ENCODE measurements at regions not wholly inside any gene's neighbourhood (a gene's known extent, or its start where the extent isn't known, plus 50 kb on each side); places are given as distances from the start of the nearest gene placed in this dataset.

- no peak for DNase-seq (ENCODE audit: low read depth in 1 of 2, low spot score in 1 of 2)
- in situ Hi-C loops (cut with HindIII; ENCODE audit: low pct_unique_long_range_greater_than_20kb, low sequenced_read_pairs): no loop called here
- no peak for TF ChIP-seq JUND (IDR thresholded peaks at IDR 0.05; ENCODE audit: low read depth)
Measured at GRCh38 chr22:47445212-47445611, 682.8 kb downstream of the TBC1D22A start.

- in situ Hi-C loops (cut with HindIII; ENCODE audit: low pct_unique_long_range_greater_than_20kb, low sequenced_read_pairs): no loop called here
- no peak for TF ChIP-seq JUND (IDR thresholded peaks at IDR 0.05; ENCODE audit: low read depth)
- no peak for DNase-seq (ENCODE audit: low read depth in 1 of 2, low spot score in 1 of 2)
Measured at GRCh38 chr22:47444746-47445065, 682.3 kb downstream of the TBC1D22A start.

- no peak for TF ChIP-seq JUND (IDR thresholded peaks at IDR 0.05; ENCODE audit: low read depth)
Measured at GRCh38 chr22:47443836-47444745, 681.6 kb downstream of the TBC1D22A start.

GRCh38 chr22:47442821-47443220, 680.4 kb downstream of the TBC1D22A start:
- no peak for DNase-seq (ENCODE audit: low read depth in 1 of 2, low spot score in 1 of 2)
- in situ Hi-C loops (cut with HindIII; ENCODE audit: low pct_unique_long_range_greater_than_20kb, low sequenced_read_pairs): no loop called here
- TF ChIP-seq JUND (IDR thresholded peaks at IDR 0.05; ENCODE audit: low read depth): no peak

More at GRCh38 chr22:47443836-47444745, 681.6 kb downstream of the TBC1D22A start:
- DNase-seq (ENCODE audit: low read depth in 1 of 2, low spot score in 1 of 2): no peak
- in situ Hi-C loops (cut with HindIII; ENCODE audit: low pct_unique_long_range_greater_than_20kb, low sequenced_read_pairs): no loop called here

GRCh38 chr22:47439643-47440265, 677.3 kb downstream of the TBC1D22A start:
- no peak for DNase-seq (ENCODE audit: low read depth in 1 of 2, low spot score in 1 of 2)
- TF ChIP-seq JUND (IDR thresholded peaks at IDR 0.05; ENCODE audit: low read depth): no peak
- in situ Hi-C loops (cut with HindIII; ENCODE audit: low pct_unique_long_range_greater_than_20kb, low sequenced_read_pairs): no loop called here

- no peak for TF ChIP-seq JUND (IDR thresholded peaks at IDR 0.05; ENCODE audit: low read depth)
- in situ Hi-C loops (cut with HindIII; ENCODE audit: low pct_unique_long_range_greater_than_20kb, low sequenced_read_pairs): no loop called here
- no peak for DNase-seq (ENCODE audit: low read depth in 1 of 2, low spot score in 1 of 2)
Measured at GRCh38 chr22:47437636-47438035, 675.2 kb downstream of the TBC1D22A start.

GRCh38 chr22:47437110-47437509, 674.7 kb downstream of the TBC1D22A start:
- in situ Hi-C loops (cut with HindIII; ENCODE audit: low pct_unique_long_range_greater_than_20kb, low sequenced_read_pairs): no loop called here
- DNase-seq (ENCODE audit: low read depth in 1 of 2, low spot score in 1 of 2): no peak
- no peak for TF ChIP-seq JUND (IDR thresholded peaks at IDR 0.05; ENCODE audit: low read depth)

- DNase-seq (ENCODE audit: low read depth in 1 of 2, low spot score in 1 of 2): no peak
- TF ChIP-seq JUND (IDR thresholded peaks at IDR 0.05; ENCODE audit: low read depth): no peak
- in situ Hi-C loops (cut with HindIII; ENCODE audit: low pct_unique_long_range_greater_than_20kb, low sequenced_read_pairs): no loop called here
Measured at GRCh38 chr22:47435826-47436225, 673.4 kb downstream of the TBC1D22A start.

- no peak for DNase-seq (ENCODE audit: low read depth in 1 of 2, low spot score in 1 of 2)
- no peak for TF ChIP-seq JUND (IDR thresholded peaks at IDR 0.05; ENCODE audit: low read depth)
- in situ Hi-C loops (cut with HindIII; ENCODE audit: low pct_unique_long_range_greater_than_20kb, low sequenced_read_pairs): no loop called here
Measured at GRCh38 chr22:47435204-47435487, 672.7 kb downstream of the TBC1D22A start.

GRCh38 chr22:47434336-47435203, 672.1 kb downstream of the TBC1D22A start:
- no peak for TF ChIP-seq JUND (IDR thresholded peaks at IDR 0.05; ENCODE audit: low read depth)
- peak in 1 of 2 experiments; percentile 17 for DNase-seq (ENCODE audit: low read depth in 1 of 2, low spot score in 1 of 2)
- in situ Hi-C loops (cut with HindIII; ENCODE audit: low pct_unique_long_range_greater_than_20kb, low sequenced_read_pairs): no loop called here

GRCh38 chr22:47433627-47434026, 671.2 kb downstream of the TBC1D22A start:
- no peak for TF ChIP-seq JUND (IDR thresholded peaks at IDR 0.05; ENCODE audit: low read depth)
- DNase-seq (ENCODE audit: low read depth in 1 of 2, low spot score in 1 of 2): no peak
- in situ Hi-C loops (cut with HindIII; ENCODE audit: low pct_unique_long_range_greater_than_20kb, low sequenced_read_pairs): no loop called here

GRCh38 chr22:47432683-47433082, 670.2 kb downstream of the TBC1D22A start:
- no peak for TF ChIP-seq JUND (IDR thresholded peaks at IDR 0.05; ENCODE audit: low read depth)
- DNase-seq (ENCODE audit: low read depth in 1 of 2, low spot score in 1 of 2): no peak
- in situ Hi-C loops (cut with HindIII; ENCODE audit: low pct_unique_long_range_greater_than_20kb, low sequenced_read_pairs): no loop called here
